NOMO-1 treated with DMSO at 0.1 percent for 48 hours (cell line): ENCODE measurements at regions not wholly inside any gene's neighbourhood (a gene's known extent, or its start where the extent isn't known, plus 50 kb on each side); places are given as distances from the start of the nearest gene placed in this dataset.
"Not testable (repeated sequence)": the region's sequence is repeated elsewhere in the genome, so short reads cannot be mapped to it uniquely, and the experiment has no call there.

Source experiments
- DNase-seq: peaks from one replicate; lab custom pipeline; 2025; ENCODE audit not compliant: unreplicated experiment; lab: John Stamatoyannopoulos, UW

DNA sequence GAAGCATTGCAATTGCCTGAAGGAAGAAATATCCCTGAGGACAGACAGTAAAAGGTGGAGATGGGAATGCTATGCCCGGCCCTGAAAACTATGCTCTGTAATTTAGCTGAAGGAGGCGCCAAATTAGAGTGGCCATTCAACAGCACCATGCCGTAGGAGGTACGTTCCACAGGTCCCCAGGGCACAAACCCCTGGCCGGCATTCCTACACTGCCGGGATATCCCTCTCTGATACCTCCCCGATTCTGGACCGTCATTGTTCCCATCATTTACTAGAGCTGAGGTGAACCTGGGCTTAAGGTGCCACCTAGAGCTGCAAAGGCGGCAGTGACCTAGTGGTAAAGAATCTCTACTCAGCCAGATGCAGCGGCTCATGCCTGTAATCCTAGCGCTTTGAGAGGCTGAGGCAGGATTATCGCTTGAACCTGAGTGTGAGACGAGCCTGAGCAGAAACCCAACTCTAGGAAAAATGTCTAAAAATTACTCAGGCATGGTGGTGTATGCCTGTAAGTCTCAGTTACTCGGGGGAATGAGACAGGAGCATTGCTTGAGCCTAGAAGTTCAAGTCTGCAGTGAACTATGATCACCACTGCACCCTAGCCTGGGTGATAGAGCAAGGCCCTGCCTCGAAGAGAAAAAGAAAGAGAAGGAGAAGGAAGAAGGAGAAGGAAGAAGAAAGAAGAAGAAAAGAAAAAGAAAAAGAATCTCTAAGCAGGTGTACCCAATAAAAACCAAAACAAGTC, 53.0 kb upstream of the TNKS2 start:
- DNase-seq, result no peak

DNA sequence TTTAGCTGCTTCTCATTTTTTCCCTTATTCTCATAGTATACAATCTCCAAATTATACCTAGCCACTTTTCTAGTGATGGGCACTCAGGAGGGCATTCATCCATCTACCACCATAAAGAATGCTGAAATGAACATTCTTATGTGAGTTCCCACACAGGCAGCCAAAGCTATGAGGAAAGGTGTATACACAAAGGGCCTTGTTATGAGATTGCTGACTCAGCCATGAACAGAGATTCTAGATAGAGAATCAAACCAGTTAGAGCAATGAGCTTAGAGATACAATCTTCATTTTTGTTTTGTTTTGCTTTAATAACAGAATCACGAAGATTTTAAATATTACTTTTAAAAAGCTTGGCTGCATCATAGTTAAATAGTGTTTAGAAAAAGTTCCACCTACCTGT, 54.8 kb upstream of the TNKS2 start:
- no peak for DNase-seq

DNA sequence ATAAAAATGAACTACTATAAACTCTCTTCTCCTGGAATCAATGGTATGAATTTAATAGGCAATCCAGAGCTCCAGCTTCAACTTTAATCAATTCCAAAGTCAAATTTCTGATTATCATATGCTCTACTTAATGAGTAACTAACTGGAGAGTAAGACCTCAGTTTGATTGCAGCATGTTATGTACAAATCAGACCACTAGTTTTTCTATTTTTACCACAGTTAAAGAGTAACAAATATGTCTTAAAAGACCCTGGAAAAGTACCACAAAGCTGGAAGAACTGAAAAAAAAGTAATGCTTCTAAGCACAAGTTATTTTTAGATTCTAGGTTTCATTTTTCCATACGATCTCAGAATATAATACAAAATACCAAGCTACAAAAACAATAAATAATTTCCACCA, 56.0 kb upstream of the TNKS2 start:
- DNase-seq, result no peak

DNA sequence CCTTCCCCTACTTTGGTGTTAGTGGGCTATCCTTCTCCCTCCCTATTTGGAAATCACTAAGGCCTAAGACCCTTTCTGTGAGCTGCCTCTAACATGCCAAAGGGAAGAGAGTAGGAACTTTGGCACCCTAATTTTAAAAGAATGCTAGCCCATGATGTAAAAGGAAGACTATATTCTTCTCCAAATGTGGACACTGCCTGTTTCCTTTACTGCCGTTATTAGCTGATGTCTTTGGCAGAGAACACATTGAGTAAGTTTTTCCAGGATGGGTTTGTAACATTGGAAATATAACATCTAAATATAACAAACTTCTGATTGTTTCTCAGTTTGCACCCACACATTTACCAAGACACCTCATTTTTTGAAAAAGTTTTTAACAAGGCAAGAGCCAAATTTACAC, 56.9 kb upstream of the TNKS2 start:
- DNase-seq, result no peak

DNA sequence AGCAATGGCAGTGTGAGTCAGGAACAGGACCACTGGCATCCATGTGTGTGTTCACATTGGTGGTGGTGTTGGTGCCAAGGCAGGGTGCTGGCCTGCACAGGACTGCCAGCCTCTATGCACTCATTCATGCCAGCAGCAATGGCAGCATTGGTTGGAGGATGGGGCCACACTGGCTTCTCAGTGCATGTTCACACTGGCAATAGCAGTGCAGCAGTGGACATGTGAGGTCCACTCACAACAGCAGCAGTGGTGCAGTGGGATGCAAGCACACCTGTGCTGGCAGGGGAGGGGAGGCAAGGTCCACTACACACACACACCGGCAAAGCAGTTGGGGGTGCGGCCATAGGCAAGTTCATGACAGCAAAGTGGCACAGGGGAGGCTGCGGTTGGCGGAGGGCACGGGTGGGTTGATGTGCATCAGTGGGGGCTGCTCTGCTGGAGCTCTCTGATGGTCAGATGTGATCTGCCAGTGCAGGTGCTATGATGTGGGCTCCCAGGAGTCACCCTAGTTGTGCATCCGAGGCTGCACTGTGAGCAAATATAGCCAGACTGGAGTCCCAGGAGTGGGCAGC, 57.8 kb upstream of the TNKS2 start:
- no peak for DNase-seq

DNA sequence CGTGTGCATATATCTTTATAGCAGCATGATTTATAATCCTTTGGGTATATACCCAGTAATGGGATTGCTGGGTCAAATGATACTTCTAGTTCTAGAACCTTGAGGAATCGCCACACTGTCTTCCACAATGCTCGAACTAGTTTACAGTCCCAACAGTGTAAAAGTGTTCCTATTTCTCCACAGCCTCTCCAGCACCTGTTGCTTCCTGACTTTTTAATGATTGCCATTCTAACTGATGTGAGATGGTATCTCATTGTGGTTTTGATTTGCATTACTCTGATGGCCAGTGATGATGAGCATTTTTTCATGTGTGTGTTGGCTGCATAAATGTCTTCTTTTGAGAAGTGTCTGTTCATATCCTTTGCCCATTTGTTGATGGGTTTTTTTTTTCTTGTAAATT, 66.0 kb upstream of the TNKS2 start:
- not testable (repeated sequence) for DNase-seq

DNA sequence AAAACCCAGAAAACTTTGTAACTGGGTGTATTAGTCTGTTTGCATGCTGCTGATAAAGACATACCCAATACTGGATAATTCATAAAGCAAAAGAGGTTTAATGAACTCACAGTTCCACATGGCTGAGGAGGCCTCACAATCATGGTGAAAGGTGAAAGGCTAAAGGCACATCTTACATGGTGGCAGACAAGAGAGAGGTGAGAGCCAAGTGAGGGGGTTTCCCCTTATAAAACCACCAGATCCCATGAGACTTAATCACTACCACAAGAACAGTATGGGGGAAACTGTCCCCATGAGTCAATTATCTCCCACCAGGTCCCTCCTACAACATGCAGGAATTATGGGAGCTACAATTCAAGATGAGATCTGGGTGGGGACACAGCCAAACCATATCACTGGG, 68.9 kb upstream of the TNKS2 start:
- DNase-seq, result not testable (repeated sequence)

DNA sequence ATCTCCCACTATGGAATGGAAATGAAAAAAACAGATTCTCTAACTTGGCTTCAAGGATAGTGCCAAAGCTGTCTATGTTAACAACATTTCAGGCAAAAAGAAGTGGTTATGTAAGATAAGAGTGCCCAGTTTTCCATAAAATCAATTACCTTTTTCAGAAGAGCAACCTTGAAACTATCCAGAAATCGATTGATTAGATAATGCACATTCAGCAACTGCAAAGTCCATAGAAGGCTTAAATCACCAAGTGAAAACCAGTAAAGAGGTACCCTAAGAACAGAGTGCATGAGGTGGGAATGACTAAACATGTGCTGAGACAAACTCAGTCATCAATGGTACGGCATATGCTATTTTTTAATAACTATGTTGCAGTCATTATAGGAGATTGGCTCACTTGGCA, 71.9 kb upstream of the TNKS2 start:
- DNase-seq, result no peak

DNA sequence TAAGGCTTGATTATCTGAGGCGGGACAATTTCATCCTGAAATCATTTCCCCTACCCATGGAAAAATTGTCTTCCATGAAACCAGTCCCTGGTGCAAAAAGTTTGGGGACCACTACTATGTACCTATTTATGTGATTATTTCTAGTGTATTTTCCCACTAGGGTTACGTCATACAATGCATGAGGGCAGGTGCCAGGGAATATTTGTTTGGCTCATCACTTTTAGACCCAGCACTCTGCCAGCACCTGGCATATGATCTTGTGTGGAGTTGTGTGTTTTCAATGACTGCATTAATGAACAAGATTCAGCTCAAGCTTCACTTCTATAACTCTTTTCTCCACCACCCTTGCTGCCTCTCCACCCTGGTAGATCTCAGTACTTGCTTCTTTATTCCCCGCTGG, 73.3 kb upstream of the TNKS2 start:
- no peak for DNase-seq

DNA sequence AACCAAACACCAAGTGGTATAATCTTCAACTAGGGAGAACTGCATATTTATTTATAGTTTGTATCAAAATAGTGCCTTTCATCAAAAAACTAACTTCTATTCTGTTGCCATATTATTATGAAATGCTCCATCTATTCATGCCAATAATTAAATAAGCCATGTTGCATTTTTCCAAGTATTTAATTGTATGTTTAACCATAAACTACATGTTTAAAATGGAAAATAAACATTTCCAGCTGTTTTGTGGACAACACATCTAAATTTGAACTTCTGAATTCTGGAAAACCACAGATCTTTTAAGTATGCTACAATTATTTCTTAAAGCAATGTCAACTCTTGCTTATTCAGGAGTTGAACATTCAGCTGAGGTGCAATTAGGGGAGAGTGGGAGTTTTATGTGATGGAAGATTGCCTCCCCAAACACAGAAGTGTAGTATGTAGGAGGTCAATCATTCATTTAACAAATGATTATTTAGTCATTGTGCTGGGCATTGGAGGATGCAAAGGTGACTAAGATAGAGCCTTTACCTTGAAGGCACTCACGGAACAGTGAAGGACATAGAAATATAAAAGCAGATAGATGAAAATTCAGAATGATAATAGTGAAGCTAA, 80.7 kb upstream of the PPP1R3C start:
- no peak for DNase-seq

DNA sequence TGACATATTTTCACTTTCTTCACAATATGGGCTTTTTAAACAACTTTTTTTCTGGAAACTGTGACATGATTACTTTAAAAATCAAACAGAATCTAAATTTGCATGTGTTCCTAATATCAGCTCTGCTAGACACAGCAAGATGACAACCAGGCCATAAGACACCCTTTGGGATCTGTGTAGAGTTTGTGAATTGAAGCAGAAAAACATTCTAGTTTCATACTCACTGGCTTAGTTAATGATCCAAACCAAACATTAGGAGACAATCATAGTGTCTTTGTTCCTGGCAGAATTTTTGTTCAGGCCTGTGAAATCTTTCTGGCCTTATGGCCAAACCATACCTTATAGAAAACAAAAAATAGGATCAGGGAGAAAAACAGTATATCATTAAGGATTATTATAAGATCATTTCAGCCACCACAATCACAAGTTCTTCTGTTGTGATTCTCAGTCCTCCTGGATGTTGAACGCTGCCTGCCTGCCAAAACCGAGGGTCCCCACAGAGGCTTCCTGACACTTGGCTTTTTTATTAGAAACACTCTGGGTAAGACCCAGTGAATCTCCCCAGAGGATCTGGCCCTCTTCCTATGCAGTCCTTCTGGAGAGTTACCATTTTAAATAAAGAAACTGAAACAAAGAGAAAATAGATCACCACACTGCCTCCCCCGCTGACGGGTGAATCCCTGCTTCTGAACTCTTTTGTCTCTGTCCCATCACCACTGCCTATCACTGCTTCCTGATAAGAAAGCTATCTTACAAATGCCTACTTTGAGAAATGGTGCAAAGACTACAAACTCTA, 79.2 kb upstream of the PPP1R3C start:
- DNase-seq, result no peak

DNA sequence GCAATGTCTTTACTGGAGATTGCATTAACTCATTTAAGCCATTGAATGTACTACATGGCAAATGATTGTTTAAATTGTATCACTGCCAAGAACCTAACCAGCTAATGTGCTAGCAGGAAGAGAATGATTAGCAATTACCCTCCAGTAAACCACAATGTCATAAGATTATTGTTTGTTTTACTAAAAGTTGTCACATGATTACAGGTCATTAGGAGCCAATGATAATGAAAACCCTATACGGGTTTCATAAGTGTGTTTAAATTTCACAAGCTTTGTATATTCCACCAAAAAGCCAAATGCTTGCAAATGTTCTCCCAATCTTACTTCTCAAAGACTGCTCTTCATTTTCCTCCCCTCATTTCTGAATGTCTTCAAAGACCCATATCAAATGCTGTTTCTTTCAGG, 76.5 kb upstream of the PPP1R3C start:
- no peak for DNase-seq

DNA sequence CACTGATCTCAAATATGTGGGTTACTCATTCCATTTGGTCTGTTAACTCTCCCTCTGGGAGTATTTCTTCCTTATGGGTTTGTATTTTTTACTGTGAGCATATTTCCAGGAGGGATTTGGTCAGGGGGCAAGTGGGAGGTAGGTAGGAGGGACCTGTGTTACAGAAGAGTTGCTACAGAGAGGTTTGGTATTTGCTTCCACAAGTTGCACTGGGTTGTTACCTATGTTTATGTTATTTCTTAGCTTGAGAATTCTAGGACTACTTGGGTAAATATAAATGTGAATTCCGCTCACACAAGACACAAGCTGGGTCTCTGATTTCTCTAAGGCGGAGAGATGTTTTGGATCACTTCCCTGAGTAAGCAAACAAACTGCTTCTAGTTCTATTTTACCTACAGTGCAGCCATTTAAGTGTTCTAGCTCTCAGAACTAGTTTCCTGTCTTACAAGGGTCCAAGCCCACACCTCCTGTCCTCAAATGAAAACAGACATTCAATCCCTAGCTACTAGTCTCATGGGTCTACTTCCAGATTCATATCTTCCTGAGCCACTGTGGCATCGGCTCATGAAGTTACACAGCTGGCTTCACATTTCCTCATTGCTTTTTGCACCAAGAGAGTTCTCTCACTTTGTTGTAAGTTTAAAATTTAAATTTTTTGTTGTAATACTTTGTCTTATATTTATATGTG, 75.4 kb upstream of the PPP1R3C start:
- DNase-seq, result no peak

DNA sequence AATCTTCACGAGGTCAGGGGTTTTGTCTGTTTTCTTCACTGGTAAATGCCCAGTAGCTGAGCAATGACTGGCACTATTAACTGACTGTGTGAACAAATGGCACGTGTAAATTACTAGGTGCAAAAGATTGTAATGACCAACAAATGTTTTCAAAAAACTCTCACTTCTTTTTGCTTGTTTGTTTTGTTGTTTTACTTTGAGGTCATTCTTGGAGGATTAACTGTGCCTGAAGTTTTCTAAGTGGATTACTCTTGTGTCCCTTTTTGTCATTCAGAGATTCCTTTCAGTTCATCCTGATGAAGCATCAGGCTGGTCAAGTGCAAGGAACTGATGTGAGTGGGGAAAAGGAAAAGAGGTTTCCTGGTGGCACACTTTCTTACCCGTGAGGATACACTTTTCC, 74.4 kb upstream of the PPP1R3C start:
- DNase-seq, result no peak

DNA sequence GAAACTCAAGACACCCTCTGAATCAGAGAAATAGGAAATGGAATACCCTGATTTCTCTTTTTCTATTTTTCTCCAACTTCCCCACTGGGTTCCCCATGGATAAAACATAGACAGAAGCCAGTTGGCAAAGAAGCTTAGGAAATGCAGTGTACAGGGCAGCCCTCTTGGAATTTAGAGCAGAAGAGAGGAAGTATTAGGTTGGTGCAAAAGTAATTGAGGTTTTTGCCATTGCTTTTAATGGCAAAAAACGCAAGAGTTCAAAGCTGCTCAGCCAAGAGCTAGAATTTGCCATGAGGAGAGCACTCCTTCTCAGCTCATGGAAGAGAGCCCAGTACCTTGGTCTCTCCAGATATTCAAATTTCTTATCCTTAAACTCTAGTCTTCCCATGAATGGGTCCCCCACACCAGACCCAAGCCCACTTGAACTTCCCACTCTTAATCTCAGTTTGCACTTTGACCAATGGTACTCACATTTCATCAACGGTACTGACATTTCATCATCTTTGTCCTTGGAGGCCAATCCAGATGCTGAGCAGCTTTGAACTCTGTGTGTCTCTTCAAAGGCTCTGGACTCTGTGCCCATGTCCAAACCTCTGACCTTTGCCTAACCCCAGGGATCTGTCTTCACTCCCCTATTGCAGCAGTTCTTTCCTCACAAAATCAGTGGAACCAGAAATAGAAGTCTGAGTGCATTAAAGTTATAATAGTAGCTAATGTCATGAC, 73.2 kb upstream of the PPP1R3C start:
- no peak for DNase-seq

DNA sequence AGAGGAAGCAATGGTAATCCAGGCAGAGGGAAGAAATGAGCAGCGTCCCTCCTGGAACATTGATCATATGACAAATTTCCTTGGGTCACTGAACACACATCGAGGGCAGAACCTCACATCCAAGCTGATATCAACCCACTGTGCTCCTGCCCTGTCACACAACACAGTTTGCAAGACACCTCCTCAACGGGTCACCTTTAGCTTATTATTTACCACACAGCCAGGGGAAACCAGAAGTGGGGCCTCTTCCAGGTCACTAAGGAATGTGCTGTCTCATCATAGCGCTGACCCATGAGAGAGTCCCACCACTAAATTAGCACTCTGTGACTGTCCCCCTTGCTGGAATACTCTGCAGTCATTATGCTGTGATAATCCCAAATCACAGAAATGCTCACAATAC, 69.7 kb upstream of the PPP1R3C start:
- DNase-seq, result no peak

DNA sequence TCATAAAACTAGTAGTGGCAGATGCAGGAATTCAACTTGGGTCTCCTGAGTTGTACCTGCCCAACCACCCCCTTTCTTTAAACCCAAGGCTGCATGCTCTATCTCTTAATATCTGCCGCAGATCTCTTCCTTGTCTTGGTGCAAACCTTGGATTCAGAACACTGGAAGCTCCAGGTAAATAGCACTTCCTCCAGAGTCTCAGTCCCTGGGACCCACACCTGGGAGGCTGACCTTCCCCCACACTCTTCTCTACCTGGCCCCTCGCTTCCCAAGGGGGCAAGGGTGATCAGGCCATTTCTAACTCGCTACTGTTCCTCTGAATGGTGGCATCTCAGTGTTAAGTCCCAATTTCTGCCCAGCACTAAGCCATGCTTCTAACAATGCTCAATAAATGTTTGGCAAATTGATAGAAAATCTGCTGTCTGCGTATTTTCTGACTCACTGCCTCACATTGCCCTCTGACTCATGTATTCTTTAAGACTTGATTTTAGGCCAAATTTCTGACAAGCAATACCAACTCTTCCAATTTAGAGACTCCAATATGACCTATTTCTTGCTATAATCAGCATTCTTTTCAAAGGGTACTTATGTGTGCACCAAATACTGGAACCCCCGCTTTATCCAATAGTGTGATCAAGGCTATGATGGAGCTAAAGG, 68.0 kb upstream of the PPP1R3C start:
- no peak for DNase-seq

DNA sequence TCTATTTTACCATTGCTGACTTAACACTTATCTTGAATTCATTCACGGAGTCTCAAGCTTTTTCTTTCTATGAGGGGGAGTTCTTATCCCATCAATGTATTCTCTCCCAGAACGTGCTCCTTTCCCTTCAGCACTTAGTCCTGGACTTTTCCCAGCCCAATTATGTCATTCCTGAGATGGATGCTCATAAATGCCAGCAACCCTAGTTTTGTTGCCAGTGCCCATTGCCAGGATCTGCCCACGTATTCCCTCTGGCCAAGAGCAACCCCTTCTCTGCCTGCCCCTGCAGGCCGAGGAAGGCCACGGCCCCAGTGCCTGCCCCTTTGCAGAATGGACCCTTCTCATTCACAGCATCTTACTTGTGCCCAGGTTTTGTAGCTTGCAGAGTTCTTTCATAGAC, 67.4 kb upstream of the PPP1R3C start:
- no peak for DNase-seq

DNA sequence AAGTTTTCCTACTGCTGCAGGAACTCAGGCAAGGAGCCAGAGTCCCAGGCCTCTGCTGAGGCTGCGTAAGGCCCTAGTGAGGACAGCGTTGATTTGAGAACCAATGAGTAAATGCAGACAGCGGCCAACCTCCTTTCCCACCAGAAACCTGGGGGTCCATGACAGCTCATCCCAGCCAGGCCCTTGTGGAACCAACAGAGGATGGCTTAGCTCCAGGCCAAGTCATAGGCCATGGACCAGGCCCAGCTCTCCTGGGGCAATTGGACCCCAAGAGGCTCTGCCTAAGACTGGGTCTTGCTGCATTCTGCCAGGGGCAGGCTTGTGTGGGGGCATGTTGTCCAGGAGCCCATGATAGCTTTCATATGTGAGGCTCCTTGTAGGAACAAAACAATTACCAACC, 65.4 kb upstream of the PPP1R3C start:
- no peak for DNase-seq

DNA sequence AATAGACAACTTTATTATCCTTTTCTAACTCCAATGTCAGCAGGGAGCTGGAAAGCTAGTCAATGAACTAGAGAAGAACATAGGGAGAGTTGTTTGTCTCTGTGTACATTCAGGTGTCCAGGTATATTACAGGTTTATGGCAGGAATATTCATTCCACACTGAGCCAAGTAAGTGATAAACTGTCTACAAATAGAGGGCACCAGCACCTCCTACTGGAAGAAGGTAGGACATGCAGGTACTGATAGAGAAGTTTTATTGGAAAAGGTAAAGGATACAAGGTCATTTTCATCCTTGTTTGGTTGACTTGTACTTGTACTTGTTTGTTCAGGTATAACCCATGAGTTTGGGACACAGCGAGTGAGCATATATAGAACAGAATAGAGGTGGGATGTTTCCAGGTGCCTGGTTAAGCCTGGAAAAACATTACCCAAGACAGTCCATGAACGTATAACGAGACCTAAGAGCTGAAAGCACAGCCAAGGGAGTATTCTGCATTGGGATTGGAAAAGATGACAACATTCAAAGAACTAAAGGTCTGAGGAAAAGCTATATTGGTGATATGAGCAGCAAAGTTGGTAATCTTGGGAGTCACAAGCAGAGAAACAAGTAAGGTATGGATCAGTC, 61.4 kb upstream of the PPP1R3C start:
- peak; percentile 12 for DNase-seq
